GM12892 (cell line): ENCODE measurements at regions not wholly inside any gene's neighbourhood (a gene's known extent, or its start where the extent isn't known, plus 50 kb on each side); places are given as distances from the start of the nearest gene placed in this dataset.

Experiments used
- POLR2A ChIP-seq: IDR thresholded peaks from 2 replicates; pipeline ENCODE4 v1.6.1; 2011; ENCODE audit warnings: low read depth, low read length, control low read depth
- POLR2AphosphoS5 ChIP-seq: IDR thresholded peaks from 2 replicates; pipeline ENCODE4 v1.6.1; 2011; ENCODE audit warnings: low read depth, low read length, control low read depth
- TAF1 ChIP-seq: IDR thresholded peaks from 2 replicates; pipeline ENCODE4 v1.6.1; 2011; ENCODE audit warnings: low read depth, mild to moderate bottlenecking, control low read depth, low read length, borderline replicate concordance

DNA sequence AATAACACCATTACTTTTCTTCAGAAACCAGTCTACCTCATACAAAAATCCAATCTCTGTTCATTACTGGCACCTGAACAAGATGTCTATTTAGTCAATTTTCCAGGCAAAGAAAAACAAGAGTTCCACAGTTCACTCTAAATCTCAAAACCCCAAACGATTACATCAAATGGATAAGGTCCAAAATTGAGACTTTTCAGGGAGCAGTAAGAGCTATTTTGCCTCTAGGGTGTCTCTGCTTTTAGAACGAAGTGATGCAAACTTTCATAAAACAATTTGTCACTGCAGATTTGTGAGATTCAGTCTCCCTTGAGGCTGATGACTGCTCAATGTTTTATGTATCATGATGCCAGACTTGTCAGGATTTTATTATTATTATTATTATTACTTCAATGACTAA is 937.0 kb upstream of the PHF14 start:
- no peak for TF ChIP-seq POLR2AphosphoS5
- no peak for TF ChIP-seq POLR2A
- no peak for TF ChIP-seq TAF1
